GM18909 (cell line): ENCODE measurements at regions not wholly inside any gene's neighbourhood (a gene's known extent, or its start where the extent isn't known, plus 50 kb on each side); places are given as distances from the start of the nearest gene placed in this dataset.

Source experiments
- ATAC-seq: cut with Tn5 transposase; IDR thresholded peaks from one replicate; pipeline ENCODE4 v1.9.1; 2021; ENCODE audit warnings: mild to moderate bottlenecking; ENCODE audit not compliant: unreplicated experiment, poor library complexity

GRCh38 chr12:128204711-128205110 is 62.3 kb upstream of the TMEM132C start:
- ATAC-seq = no peak

GRCh38 chr12:128205145-128205544 is 61.8 kb upstream of the TMEM132C start:
- no peak for ATAC-seq

GRCh38 chr12:128205758-128206157 is 61.2 kb upstream of the TMEM132C start:
- ATAC-seq = no peak
